IMR-90 (cell line): ENCODE measurements at regions not wholly inside any gene's neighbourhood (a gene's known extent, or its start where the extent isn't known, plus 50 kb on each side); places are given as distances from the start of the nearest gene placed in this dataset.

Experiments used
- ATAC-seq: fragments of 200-7000 bp; cut with Tn5 transposase; 2 replicates; pipeline ENCODE4 v1.9.1; 2020; ENCODE audit warnings: low read depth, mild to moderate bottlenecking, moderate library complexity
- BruUV-seq: library from RNA; stranded (reverse); fragments of 400-500 nt; replicated peaks from 2 replicates; lab custom pipeline; 2021; lab: Mats Ljungman, UMichigan
- CTCF ChIA-PET: fragments of 300-600 bp; formaldehyde crosslinking; extraction: SDS; loops from one replicate; lab custom pipeline; 2021; ENCODE audit warnings: antibody characterized with exemption; lab: Yijun Ruan, JAX
- POLR2A ChIA-PET: fragments of 300-600 bp; sonication (Branson Sonifier 250); formaldehyde crosslinking; loops from one replicate; lab custom pipeline; 2022; ENCODE audit warnings: antibody characterized with exemption; ENCODE audit not compliant: unreplicated experiment; lab: Charles Lee
- DNase-seq: peaks from one replicate; pipeline ENCODE4 v3.0.0; 2013
- H2AFZ ChIP-seq: replicated peaks from 2 replicates; pipeline ENCODE3; 2013; ENCODE audit warnings: low read length, mild to moderate bottlenecking; ENCODE audit not compliant: poor library complexity
- H2AK5ac ChIP-seq: 2 replicates; pipeline ENCODE4 v1.6.1; 2013; ENCODE audit warnings: low read depth, low read length, inconsistent platforms
- H2AK9ac ChIP-seq: replicated peaks from 2 replicates; pipeline ENCODE3; 2013; ENCODE audit warnings: mild to moderate bottlenecking, low read depth, low read length, moderate library complexity; ENCODE audit not compliant: poor library complexity
- H2BK120ac ChIP-seq: 2 replicates; pipeline ENCODE4 v1.6.1; 2013; ENCODE audit warnings: low read depth, low read length, inconsistent platforms
- H2BK15ac ChIP-seq: 3 replicates; pipeline ENCODE4 v1.6.1; 2013; ENCODE audit warnings: low read depth, low read length, inconsistent platforms
- H2BK20ac ChIP-seq: 2 replicates; pipeline ENCODE4 v1.6.1; 2013; ENCODE audit warnings: low read depth, mild to moderate bottlenecking, inconsistent platforms, low read length, moderate library complexity
- H2BK5ac ChIP-seq: 2 replicates; pipeline ENCODE4 v1.6.1; 2013; ENCODE audit warnings: mild to moderate bottlenecking, low read depth, low read length, inconsistent platforms; ENCODE audit not compliant: poor library complexity, severe bottlenecking
- H3K14ac ChIP-seq: replicated peaks from 2 replicates; pipeline ENCODE4 v1.6.1; 2013; ENCODE audit warnings: low read depth, low read length, inconsistent platforms
- H3K18ac ChIP-seq: 2 replicates; pipeline ENCODE4 v1.6.1; 2013; ENCODE audit warnings: low read depth, low read length, control low read depth
- H3K23ac ChIP-seq: 2 replicates; pipeline ENCODE4 v1.6.1; 2013; ENCODE audit warnings: low read depth, low read length, inconsistent platforms
- H3K27ac ChIP-seq: 2 replicates; pipeline ENCODE4 v1.5.1; 2013; ENCODE audit warnings: mild to moderate bottlenecking, control low read depth, low read length; ENCODE audit not compliant: insufficient read depth
- H3K27me3 ChIP-seq: 2 replicates; pipeline ENCODE4 v1.6.1; 2013; ENCODE audit warnings: low read length; ENCODE audit not compliant: control insufficient read depth, insufficient read depth
- H3K36me3 ChIP-seq: 2 replicates; pipeline ENCODE4 v1.6.1; 2013; ENCODE audit warnings: low read length, mixed read lengths; ENCODE audit not compliant: control insufficient read depth, insufficient read depth
- H3K4ac ChIP-seq: 2 replicates; pipeline ENCODE4 v1.6.1; 2013; ENCODE audit warnings: low read depth, low read length, inconsistent platforms
- H3K4me1 ChIP-seq: 2 replicates; pipeline ENCODE4 v1.6.1; 2013; ENCODE audit warnings: low read length, mixed read lengths; ENCODE audit not compliant: control insufficient read depth, insufficient read depth
- H3K4me2 ChIP-seq: 2 replicates; pipeline ENCODE4 v1.6.1; 2013; ENCODE audit warnings: low read depth, mild to moderate bottlenecking, control low read depth, low read length, moderate library complexity
- H3K4me3 ChIP-seq: 2 replicates; pipeline ENCODE4 v1.5.1; 2013; ENCODE audit warnings: low read depth, mild to moderate bottlenecking, control low read depth, low read length, moderate library complexity; ENCODE audit not compliant: insufficient read depth
- H3K56ac ChIP-seq: 2 replicates; pipeline ENCODE4 v1.6.1; 2013; ENCODE audit warnings: low read length, inconsistent platforms; ENCODE audit not compliant: insufficient read depth; ENCODE audit errors: extremely low read depth
- H3K79me1 ChIP-seq, 2 experiments: 2 replicates each; pipeline ENCODE4 v1.6.1; 2013; ENCODE audit warnings: low read length in 2 of 2, inconsistent platforms in 1 of 2, low read depth in 1 of 2
- H3K9ac ChIP-seq: 2 replicates; pipeline ENCODE4 v1.6.1; 2013; ENCODE audit warnings: low read depth, low read length, control low read depth
- H3K9me1 ChIP-seq: 2 replicates; pipeline ENCODE4 v1.6.1; 2013; ENCODE audit warnings: low read length, inconsistent platforms; ENCODE audit not compliant: insufficient read depth
- H3K9me3 ChIP-seq: 2 replicates; pipeline ENCODE4 v1.6.1; 2013; ENCODE audit warnings: low read length; ENCODE audit not compliant: control insufficient read depth, insufficient read depth
- H4K20me1 ChIP-seq: 2 replicates; pipeline ENCODE4 v1.6.1; 2013; ENCODE audit warnings: low read length, inconsistent platforms; ENCODE audit not compliant: insufficient read depth
- H4K5ac ChIP-seq: 2 replicates; pipeline ENCODE4 v1.6.1; 2013; ENCODE audit warnings: mild to moderate bottlenecking, low read depth, low read length, control low read depth
- H4K8ac ChIP-seq, 2 experiments: 2 replicates each; pipeline ENCODE4 v1.6.1; 2013; ENCODE audit warnings: low read depth in 2 of 2, low read length in 2 of 2, control low read depth in 1 of 2, inconsistent platforms in 1 of 2
- H4K91ac ChIP-seq: 2 replicates; pipeline ENCODE4 v1.6.1; 2013; ENCODE audit warnings: low read depth, low read length, inconsistent platforms; ENCODE audit not compliant: insufficient read depth
- BHLHE40 ChIP-seq: fragments of 150-350 bp; IDR thresholded peaks from 2 replicates; pipeline ENCODE4 v1.6.1; 2016; ENCODE audit warnings: mild to moderate bottlenecking, low read depth, low read length
- CEBPB ChIP-seq: IDR thresholded peaks from 2 replicates; pipeline ENCODE4 v1.6.1; 2012; ENCODE audit warnings: low read depth, low read length, improper control_type of control experiment
- FOS ChIP-seq: fragments of 150-350 bp; IDR thresholded peaks from 2 replicates; pipeline ENCODE4 v1.6.1; 2016; ENCODE audit warnings: low read depth, low read length
- MAFK ChIP-seq: IDR thresholded peaks from 2 replicates; pipeline ENCODE4 v1.6.1; 2012; ENCODE audit warnings: low read depth, low read length, improper control_type of control experiment
- MAZ ChIP-seq: IDR thresholded peaks from 2 replicates; pipeline ENCODE4 v1.6.1; 2012; ENCODE audit warnings: low read depth, mild to moderate bottlenecking, low read length, improper control_type of control experiment, moderate library complexity, borderline replicate concordance
- NFE2L2 ChIP-seq: fragments of 150-350 bp; IDR thresholded peaks from 2 replicates; pipeline ENCODE4 v1.6.1; 2016; ENCODE audit warnings: low read depth, mild to moderate bottlenecking, low read length
- RAD21 ChIP-seq: IDR thresholded peaks from 2 replicates; pipeline ENCODE4 v1.6.1; 2012; ENCODE audit warnings: low read length, improper control_type of control experiment
- SMC3 ChIP-seq: fragments of 150-350 bp; IDR thresholded peaks from 2 replicates; pipeline ENCODE4 v1.6.1; 2016; ENCODE audit warnings: low read depth, mild to moderate bottlenecking, antibody characterized with exemption, low read length, moderate library complexity
- WGBS, 2 experiments: methylation state at CpG; one replicate each; pipeline versions ENCODE4 v1.1.5 to v1.1.7; 2013; ENCODE audit warnings: missing lambda C conversion rate in 2 of 2; ENCODE audit not compliant: insufficient read length in 1 of 2; ENCODE audit errors: extremely low coverage in 2 of 2; 5-methylcytosine and 5-hydroxymethylcytosine counted together
- dilution Hi-C: fragments of 300-500 bp; cut with HindIII; formaldehyde crosslinking; loops from one replicate; pipeline ENCODE4 v1.14.3; 2018; ENCODE audit warnings: low sequenced_read_pairs; ENCODE audit not compliant: unreplicated experiment
- in situ Hi-C: fragments of 300-500 bp; cut with MboI; formaldehyde crosslinking; loops from 3 replicates; pipeline ENCODE4 v1.14.3; 2019; ENCODE audit warnings: low sequenced_read_pairs, inconsistent platforms, mixed read lengths
- intact Hi-C: fragments of 100-400 bp; cut with micrococcal nuclease; formaldehyde crosslinking; loops from 2 replicates; pipeline ENCODE4 v1.10.0; 2022

- no peak for TF ChIP-seq NFE2L2
- no peak for TF ChIP-seq SMC3
- no peak for TF ChIP-seq BHLHE40
- no peak for TF ChIP-seq MAFK
- TF ChIP-seq RAD21, result no peak
- TF ChIP-seq MAZ, result no peak
- TF ChIP-seq FOS, result no peak
- TF ChIP-seq CEBPB, result no peak
- CTCF ChIA-PET, result no interaction called here
These were observed 240.0 kb upstream of the LARGE1 start for GRCh38 chr22:34160141-34160783.

More at GRCh38 chr22:34160141-34160783, 240.0 kb upstream of the LARGE1 start:
- H2AK5ac ChIP-seq, result no peak overlapping the region
- no peak overlapping the region for H3K23ac ChIP-seq
- H4K91ac ChIP-seq, result no peak overlapping the region
- no peak overlapping the region for H3K4me3 ChIP-seq
- H3K79me1 ChIP-seq, result no peaks in the 10 kb centered on the region
- no peak overlapping the region for H3K56ac ChIP-seq
- H3K4me2 ChIP-seq, result no peak overlapping the region
- no peaks in the 10 kb centered on the region for H3K4me1 ChIP-seq
- peaks cover 13% of the 10 kb centered on the region for H3K9me3 ChIP-seq
- H2BK5ac ChIP-seq, result no peak overlapping the region
- no peaks in the 10 kb centered on the region for H3K27me3 ChIP-seq
- ATAC-seq, result no peak
- no peak overlapping the region for H3K27ac ChIP-seq
- H2AK9ac ChIP-seq, result no peak overlapping the region
- H2BK20ac ChIP-seq, result no peak overlapping the region
- no peaks in the 10 kb centered on the region for H3K36me3 ChIP-seq
- dilution Hi-C loops (no loop called here), intact Hi-C loops (no loop called here), in situ Hi-C loops (no loop called here)
- H4K8ac ChIP-seq, result no peak overlapping the region
- H4K20me1 ChIP-seq, result no peaks in the 10 kb centered on the region
- 0% methylated on average over 2 of the region's 4 CpGs; no CpG with 5 or more reads in 1 of the 2 experiments for WGBS, 2 experiments
- no peak overlapping the region for H2BK15ac ChIP-seq
- H3K9ac ChIP-seq, result no peak overlapping the region
- no peak for DNase-seq
- H3K18ac ChIP-seq, result no peak overlapping the region
- no peak overlapping the region for H3K14ac ChIP-seq
- H3K9me1 ChIP-seq, result no peaks in the 10 kb centered on the region
- H4K5ac ChIP-seq, result no peak overlapping the region
- BruUV-seq, result no TSS peak
- no peak overlapping the region for H3K4ac ChIP-seq
- H2BK120ac ChIP-seq, result no peak overlapping the region
- POLR2A ChIA-PET, result no interaction called here
- H2AFZ ChIP-seq, result no peak overlapping the region
